B cell (primary cell): ENCODE measurements at regions not wholly inside any gene's neighbourhood (a gene's known extent, or its start where the extent isn't known, plus 50 kb on each side); places are given as distances from the start of the nearest gene placed in this dataset.

Experiments
- ATAC-seq: fragments of 200-7000 bp; cut with Tn5 transposase; one replicate; pipeline ENCODE4 v1.10.0; 2021; ENCODE audit warnings: low read depth, mild to moderate bottlenecking, moderate number of reproducible peaks, moderate library complexity
- CTCF ChIA-PET: fragments of 350-600 bp; sonication (Branson Sonifier 250); formaldehyde crosslinking; loops from one replicate; lab custom pipeline; 2021; ENCODE audit warnings: antibody characterized with exemption, inconsistent platforms; lab: Charles Lee
- POLR2A ChIA-PET: fragments of 350-600 bp; sonication (Branson Sonifier 250); formaldehyde crosslinking; loops from one replicate; lab custom pipeline; 2021; ENCODE audit warnings: antibody characterized with exemption; lab: Charles Lee
- DNase-seq: peaks from one replicate; pipeline ENCODE4 v3.0.0; 2013
- H2AFZ ChIP-seq: 2 replicates; pipeline ENCODE4 v1.6.1; 2012; ENCODE audit warnings: mild to moderate bottlenecking, low read depth, low read length; ENCODE audit not compliant: insufficient read depth, poor library complexity, severe bottlenecking
- H3K27ac ChIP-seq, 2 donors: 1 replicate in 1 of 2; 2 replicates in 1 of 2; pipeline ENCODE4 v1.5.1; 2012 to 2013; ENCODE audit warnings: low read length in 2 of 2, mild to moderate bottlenecking in 2 of 2, moderate library complexity in 1 of 2
- H3K27me3 ChIP-seq, 4 experiments: fragments of 200-600 bp in 1 of 4; sonication (generic) in 1 of 4; replicated peaks in 1 of 4; 1 replicate in 2 of 4; 2 replicates in 2 of 4; pipeline versions ENCODE4 v1.6.1 to v1.7.0; 2013 to 2016; ENCODE audit warnings: low read length in 3 of 4, mild to moderate bottlenecking in 2 of 4, mixed read lengths in 1 of 4, moderate library complexity in 1 of 4; ENCODE audit not compliant: insufficient read depth in 4 of 4, control insufficient read depth in 3 of 4; ENCODE audit errors: control extremely low read depth in 1 of 4
- H3K36me3 ChIP-seq, 2 experiments: replicated peaks in 1 of 2; 1 replicate in 1 of 2; 2 replicates in 1 of 2; pipeline versions ENCODE4 v1.6.1 to v1.7.1; 2013; ENCODE audit warnings: low read length in 1 of 2; ENCODE audit not compliant: insufficient read depth in 2 of 2, control insufficient read depth in 1 of 2; ENCODE audit errors: control extremely low read depth in 1 of 2, extremely low read depth in 1 of 2
- H3K4me1 ChIP-seq, 2 donors: fragments of 200-600 bp in 1 of 2; sonication (generic) in 1 of 2; 1 replicate in 1 of 2; 2 replicates in 1 of 2; pipeline versions ENCODE4 v1.5.1 to v1.6.1; 2013 to 2017; ENCODE audit warnings: low read length in 2 of 2; ENCODE audit not compliant: control insufficient read depth in 2 of 2, insufficient read depth in 2 of 2
- H3K4me2 ChIP-seq: replicated peaks from 2 replicates; pipeline ENCODE3; 2012; ENCODE audit warnings: mild to moderate bottlenecking, low read depth, low read length; ENCODE audit not compliant: poor library complexity, severe bottlenecking
- H3K4me3 ChIP-seq, 5 experiments: fragments of 200-600 bp in 1 of 5; sonication (generic) in 1 of 5; 1 replicate in 3 of 5; 2 replicates in 2 of 5; pipeline versions ENCODE4 v1.5.1 to v1.7.0; 2011 to 2016; ENCODE audit warnings: low read length in 4 of 5, mild to moderate bottlenecking in 4 of 5, low read depth in 2 of 5, control low read depth in 1 of 5, moderate library complexity in 1 of 5; ENCODE audit not compliant: insufficient read depth in 1 of 5; ENCODE audit errors: control extremely low read depth in 1 of 5, extremely low read depth in 1 of 5
- H3K79me2 ChIP-seq: fragments of 200-600 bp; sonication (generic); one replicate; pipeline ENCODE4 v1.6.0; 2016; ENCODE audit warnings: low read length; ENCODE audit not compliant: control insufficient read depth, insufficient read depth
- H3K9ac ChIP-seq: fragments of 200-600 bp; sonication (generic); 2 replicates; pipeline ENCODE4 v1.6.1; 2017; ENCODE audit warnings: mild to moderate bottlenecking, low read length, moderate library complexity
- H3K9me3 ChIP-seq, 3 donors: one replicate each; pipeline versions ENCODE4 v1.6.1 to v1.7.1; 2013; ENCODE audit warnings: low read length in 2 of 3; ENCODE audit not compliant: control insufficient read depth in 2 of 3, insufficient read depth in 1 of 3; ENCODE audit errors: control extremely low read depth in 1 of 3
- H4K20me1 ChIP-seq: 2 replicates; pipeline ENCODE4 v1.6.0; 2012; ENCODE audit warnings: mild to moderate bottlenecking, low read length; ENCODE audit not compliant: insufficient read depth, control insufficient read depth, poor library complexity, severe bottlenecking
- H3K27ac Mint-ChIP-seq: one replicate; pipeline ENCODE4 v1.8.0; 2021; ENCODE audit warnings: mixed read lengths
- H3K27me3 Mint-ChIP-seq: one replicate; pipeline ENCODE4 v1.8.0; 2021; ENCODE audit warnings: mixed read lengths
- H3K4me1 Mint-ChIP-seq: one replicate; pipeline ENCODE4 v1.8.0; 2021; ENCODE audit warnings: mixed read lengths
- H3K4me3 Mint-ChIP-seq: one replicate; pipeline ENCODE4 v1.8.0; 2021; ENCODE audit warnings: mixed read lengths
- H3K9me3 Mint-ChIP-seq: one replicate; pipeline ENCODE4 v1.8.0; 2022; ENCODE audit warnings: mixed read lengths; ENCODE audit not compliant: insufficient read depth
- EZH2 ChIP-seq: IDR thresholded peaks from 2 replicates; pipeline ENCODE4 v1.6.1; 2012; ENCODE audit warnings: borderline replicate concordance, low read depth, mild to moderate bottlenecking, moderate library complexity, low read length; ENCODE audit not compliant: insufficient read depth, poor library complexity, severe bottlenecking
- WGBS: methylation state at CpG from one replicate; pipeline ENCODE4 v1.1.5; 2013; ENCODE audit warnings: missing lambda C conversion rate; ENCODE audit not compliant: insufficient coverage; 5-methylcytosine and 5-hydroxymethylcytosine counted together
- intact Hi-C: fragments of 100-400 bp; cut with micrococcal nuclease; formaldehyde crosslinking; loops from one replicate; pipeline ENCODE4 v1.10.0; 2022
- TF ChIP-seq, protein P1 (sequence below): fragments of 200-600 bp; IDR thresholded peaks from one replicate; pipeline ENCODE4 v1.8.0; 2022; ENCODE audit warnings: antibody characterized with exemption, mild to moderate bottlenecking

DNA sequence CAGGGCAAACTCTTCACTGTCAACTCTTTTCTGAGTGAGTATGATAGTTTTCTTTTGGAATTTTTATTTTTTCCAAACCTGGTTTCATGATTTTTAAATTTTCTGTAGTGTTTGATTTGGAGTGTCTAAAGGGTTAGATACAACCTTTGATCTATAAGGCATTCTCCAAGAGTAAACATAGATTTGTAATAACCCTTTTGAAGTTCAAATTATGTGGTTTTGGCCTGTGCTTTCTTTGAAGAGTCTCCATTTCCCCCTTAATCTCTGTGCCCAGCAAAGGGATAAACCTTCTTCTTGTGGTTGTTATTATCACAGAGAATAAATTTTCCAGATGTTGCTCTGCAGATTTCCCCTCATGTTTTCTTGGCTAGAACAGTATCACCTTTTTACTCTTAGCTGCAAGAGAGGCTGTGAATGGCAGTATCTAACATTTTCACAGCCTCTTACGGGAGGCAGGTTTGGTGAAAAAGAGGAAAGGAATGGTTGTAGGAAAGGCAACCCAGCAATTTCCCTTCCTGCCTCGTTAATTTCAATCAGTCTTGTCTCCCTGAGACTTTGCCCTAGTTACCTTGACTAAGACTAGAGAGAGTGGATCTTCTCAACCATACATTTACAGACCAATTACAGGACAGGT is 83.3 kb upstream of the AKIRIN2 start:
- Mint-ChIP-seq H3K9me3 (no peaks in the 10 kb centered on the region), H3K4me3 (no peak overlapping the region), H3K4me1 (no peaks in the 10 kb centered on the region), H3K27ac (no peak overlapping the region), H3K27me3 (no peaks in the 10 kb centered on the region)
- no CpG with 5 or more reads among the region's 2 CpGs for WGBS
- Histone ChIP-seq H3K4me1 (no peaks in the 10 kb centered on the region), H3K27me3 (no peaks in the 10 kb centered on the region), H3K9ac (no peak overlapping the region), H3K9me3 (no peaks in the 10 kb centered on the region), H3K4me2 (no peak overlapping the region), H2AFZ (no peak overlapping the region), H3K4me3 (no peak overlapping the region), H4K20me1 (no peaks in the 10 kb centered on the region), H3K79me2 (no peaks in the 10 kb centered on the region), H3K27ac (no peak overlapping the region), H3K36me3 (no peaks in the 10 kb centered on the region)
- intact Hi-C loops: no loop called here
- DNase-seq (no peak), ATAC-seq (no peak)
- no peak for TF ChIP-seq EZH2
- TF ChIP-seq, protein P1, sequence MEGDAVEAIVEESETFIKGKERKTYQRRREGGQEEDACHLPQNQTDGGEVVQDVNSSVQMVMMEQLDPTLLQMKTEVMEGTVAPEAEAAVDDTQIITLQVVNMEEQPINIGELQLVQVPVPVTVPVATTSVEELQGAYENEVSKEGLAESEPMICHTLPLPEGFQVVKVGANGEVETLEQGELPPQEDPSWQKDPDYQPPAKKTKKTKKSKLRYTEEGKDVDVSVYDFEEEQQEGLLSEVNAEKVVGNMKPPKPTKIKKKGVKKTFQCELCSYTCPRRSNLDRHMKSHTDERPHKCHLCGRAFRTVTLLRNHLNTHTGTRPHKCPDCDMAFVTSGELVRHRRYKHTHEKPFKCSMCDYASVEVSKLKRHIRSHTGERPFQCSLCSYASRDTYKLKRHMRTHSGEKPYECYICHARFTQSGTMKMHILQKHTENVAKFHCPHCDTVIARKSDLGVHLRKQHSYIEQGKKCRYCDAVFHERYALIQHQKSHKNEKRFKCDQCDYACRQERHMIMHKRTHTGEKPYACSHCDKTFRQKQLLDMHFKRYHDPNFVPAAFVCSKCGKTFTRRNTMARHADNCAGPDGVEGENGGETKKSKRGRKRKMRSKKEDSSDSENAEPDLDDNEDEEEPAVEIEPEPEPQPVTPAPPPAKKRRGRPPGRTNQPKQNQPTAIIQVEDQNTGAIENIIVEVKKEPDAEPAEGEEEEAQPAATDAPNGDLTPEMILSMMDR: no peak
- POLR2A ChIA-PET: no interaction called here
- CTCF ChIA-PET: no interaction called here

DNA sequence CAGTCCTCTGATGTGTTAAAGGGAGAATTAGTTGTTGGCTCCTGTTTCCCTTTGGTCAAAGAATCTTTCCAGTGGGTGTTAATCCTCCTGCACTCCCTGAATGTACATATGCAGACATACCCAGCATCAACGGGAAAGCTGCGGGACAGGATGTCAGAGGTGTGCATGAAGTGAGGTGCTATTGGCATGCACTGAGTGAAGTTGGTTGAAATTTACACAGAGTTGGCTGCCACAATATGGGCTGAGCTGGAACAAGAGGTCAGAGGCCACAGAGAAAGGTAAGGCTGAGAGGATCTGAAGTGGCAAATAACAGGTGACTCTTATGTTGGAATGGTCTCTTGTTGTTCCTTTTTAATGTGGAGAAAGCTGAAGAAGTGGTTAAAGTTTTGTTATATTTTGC is 82.7 kb upstream of the AKIRIN2 start:
- H3K27ac Mint-ChIP-seq: no peak overlapping the region
- H3K79me2 ChIP-seq: no peaks in the 10 kb centered on the region
- no peaks in the 10 kb centered on the region for H4K20me1 ChIP-seq
- ATAC-seq (no peak), DNase-seq (no peak)
- H3K4me1 Mint-ChIP-seq: no peaks in the 10 kb centered on the region
- no peaks in the 10 kb centered on the region for H3K27me3 ChIP-seq
- POLR2A ChIA-PET: no interaction called here
- no peak overlapping the region for H3K27ac ChIP-seq
- H2AFZ ChIP-seq: no peak overlapping the region
- H3K4me2 ChIP-seq: no peak overlapping the region
- 100% methylated on average over 1 of the region's 2 CpGs for WGBS
- no peak for TF ChIP-seq EZH2
- TF ChIP-seq, protein P1: no peak
- H3K36me3 ChIP-seq: no peaks in the 10 kb centered on the region
- no peak overlapping the region for H3K4me3 Mint-ChIP-seq
- no peaks in the 10 kb centered on the region for H3K27me3 Mint-ChIP-seq
- H3K9me3 Mint-ChIP-seq: no peaks in the 10 kb centered on the region
- H3K4me3 ChIP-seq: no peak overlapping the region
- no peaks in the 10 kb centered on the region for H3K4me1 ChIP-seq
- H3K9me3 ChIP-seq: no peaks in the 10 kb centered on the region
- intact Hi-C loops: no loop called here
- CTCF ChIA-PET: no interaction called here
- H3K9ac ChIP-seq: no peak overlapping the region
